ENCODE measurements at regions not wholly inside any gene's neighbourhood (a gene's known extent, or its start where the extent isn't known, plus 50 kb on each side); places are given as distances from the start of the nearest gene placed in this dataset.

- no peak for DNase-seq
These were observed 95.6 kb upstream of the MKI67 start for GRCh38 chr10:128221807-128222206.

DNA sequence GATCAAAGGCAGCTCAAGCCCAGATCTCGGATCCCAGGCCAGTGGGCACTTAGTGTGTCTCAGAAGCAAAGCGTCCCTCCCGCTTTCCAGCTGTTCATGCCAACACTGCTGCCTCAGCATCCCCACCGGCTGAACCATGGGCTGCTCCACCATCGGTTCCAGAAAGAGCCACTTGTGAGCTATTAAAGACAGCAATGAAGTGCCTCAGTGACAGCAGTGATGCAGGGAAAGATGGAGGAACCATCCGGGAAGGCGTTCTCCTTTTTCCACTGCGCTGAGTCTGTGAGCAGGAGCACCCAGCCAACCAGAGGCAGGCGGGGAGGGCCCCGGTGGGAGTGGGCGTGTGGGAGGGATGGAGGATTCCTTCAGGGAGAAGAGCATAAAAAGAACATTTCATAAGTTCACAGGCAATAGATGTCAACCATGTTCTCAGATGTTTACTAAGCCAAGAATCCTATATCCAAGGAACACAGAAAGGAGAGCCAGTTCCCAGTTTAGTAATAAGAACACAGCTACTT lies 96.2 kb upstream of the MKI67 start:
- no peak for DNase-seq

DNA sequence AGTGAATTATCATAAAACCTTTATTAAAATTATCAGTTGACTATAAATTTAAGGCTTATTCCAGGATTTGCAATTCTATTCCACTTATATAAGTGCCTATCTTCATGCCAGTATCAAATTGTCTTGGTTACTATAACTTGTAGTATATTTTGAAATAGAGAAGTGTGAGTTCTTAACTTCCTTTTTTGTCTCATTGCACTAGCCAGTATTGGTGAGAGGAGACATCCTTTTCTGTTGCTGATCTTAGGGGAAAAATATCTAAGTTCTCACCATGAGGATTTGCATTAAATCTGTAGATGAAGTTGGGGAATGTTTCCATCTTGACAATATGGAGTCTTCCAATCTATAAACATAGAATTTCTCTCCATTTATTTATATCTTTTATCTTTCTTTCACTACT lies 104.2 kb upstream of the MKI67 start:
- no peak for DNase-seq

GRCh38 chr10:128233422-128233821 lies 107.2 kb upstream of the MKI67 start:
- no peak for DNase-seq

- DNase-seq, result no peak
These were observed 111.5 kb upstream of the MKI67 start for GRCh38 chr10:128237710-128238109.

DNA sequence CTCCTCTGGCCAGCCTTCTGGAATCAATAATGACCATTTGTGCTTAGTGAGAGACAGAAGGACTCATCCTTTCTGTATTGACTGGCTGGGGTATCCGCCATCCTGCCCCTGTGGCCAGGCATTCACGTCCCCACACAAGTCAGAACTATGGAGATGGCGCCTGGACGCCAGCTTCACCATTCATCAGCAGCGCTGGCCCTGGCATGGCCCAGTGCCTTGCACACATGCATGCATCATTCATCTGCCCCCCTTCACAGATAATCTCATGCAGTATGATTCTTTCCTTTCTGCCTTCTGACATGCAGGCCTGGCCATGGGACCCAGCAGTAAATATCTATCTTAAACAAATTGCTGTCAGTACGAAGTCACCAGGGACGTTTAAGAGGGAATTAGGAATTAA lies 114.8 kb upstream of the MKI67 start:
- no peak for DNase-seq

- no peak for DNase-seq
These were observed 116.4 kb upstream of the MKI67 start for GRCh38 chr10:128242641-128243040.

DNA sequence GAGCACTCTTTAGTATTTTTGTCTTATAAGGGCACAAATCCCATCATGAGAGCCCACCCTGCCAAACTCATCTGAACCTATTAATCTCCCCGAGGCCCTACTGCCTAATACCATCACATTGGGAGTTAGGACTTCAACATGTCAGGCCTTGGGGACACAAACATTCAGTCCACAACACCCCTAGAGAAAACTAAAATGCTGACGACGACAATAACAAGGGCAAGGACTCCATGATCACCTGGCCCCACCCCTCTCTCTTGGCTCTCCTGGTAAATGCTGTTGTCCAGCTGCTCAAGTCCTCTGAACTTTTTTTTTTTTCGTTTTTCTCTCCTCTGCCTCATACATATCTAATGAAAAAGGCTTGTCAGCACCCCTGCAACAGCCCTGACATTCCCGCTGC lies 118.8 kb upstream of the MKI67 start:
- no peak for DNase-seq

DNA sequence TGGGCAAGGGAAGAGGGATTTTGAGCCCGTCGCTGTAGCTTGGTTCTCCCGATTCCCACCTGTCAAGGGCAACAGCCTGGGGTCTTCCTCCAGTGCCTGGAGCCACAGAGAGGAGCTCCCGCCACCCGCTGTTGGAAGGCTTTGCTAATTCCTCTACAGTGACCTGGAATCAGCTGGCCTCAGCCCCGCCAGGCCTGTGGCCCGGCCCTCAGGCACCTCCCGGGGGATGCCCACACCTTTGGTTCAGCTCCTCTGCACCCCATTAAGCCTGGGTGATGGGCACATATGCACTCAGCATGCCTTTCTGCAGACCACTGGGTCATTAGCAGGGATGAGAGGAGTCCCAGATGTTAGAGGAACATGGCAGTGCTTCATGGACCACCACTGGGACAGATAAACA lies 121.4 kb upstream of the MKI67 start:
- no peak for DNase-seq

GRCh38 chr10:128254476-128254875 lies 128.3 kb upstream of the MKI67 start:
- no peak for DNase-seq

DNA sequence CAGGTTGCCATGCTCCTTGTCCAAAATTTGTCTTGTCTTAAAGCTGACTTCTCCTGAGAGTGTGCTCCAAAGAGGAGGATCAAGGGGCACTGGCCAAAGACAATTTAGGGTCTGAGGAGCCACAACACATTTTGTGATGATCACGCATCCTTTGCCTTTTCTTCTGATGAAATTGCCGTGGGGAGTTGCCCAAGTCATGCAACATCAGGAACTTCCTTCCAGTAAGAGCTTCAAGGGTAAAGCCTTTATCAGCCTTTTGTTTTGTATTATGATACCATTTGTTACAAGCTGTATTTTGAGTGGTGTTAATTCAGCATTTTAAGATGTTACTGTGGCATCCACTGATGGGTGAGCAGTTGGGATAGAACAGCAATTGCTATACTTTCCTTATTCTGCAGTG lies 131.2 kb upstream of the MKI67 start:
- DNase-seq, result no peak

DNA sequence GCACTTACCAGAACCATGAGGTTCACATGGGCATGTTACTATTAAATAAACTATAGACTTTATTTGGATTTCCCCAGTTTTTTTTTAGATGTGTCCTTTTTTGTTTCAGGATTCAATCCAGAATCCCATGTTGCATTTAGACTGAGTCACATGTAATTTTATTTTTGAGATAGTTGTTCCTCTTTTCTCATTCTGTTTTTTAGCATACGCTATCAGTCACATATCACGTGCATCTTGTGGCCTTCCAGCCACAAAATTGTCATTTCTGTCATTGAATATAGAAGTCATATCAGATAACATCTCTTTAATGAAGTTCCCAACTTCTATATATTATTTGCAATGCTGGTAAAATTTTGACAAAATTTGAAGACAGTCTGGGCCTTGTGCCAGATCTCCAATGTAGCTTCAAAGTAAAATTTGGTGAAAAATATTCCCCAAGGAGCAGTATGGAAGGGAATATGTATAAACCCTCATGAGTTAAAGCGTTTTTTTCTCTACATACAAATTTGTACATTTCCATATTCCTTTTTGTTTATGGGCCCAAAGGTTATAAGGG lies 132.3 kb upstream of the MKI67 start:
- DNase-seq, result no peak

- peak; percentile 40 for DNase-seq
These were observed 137.9 kb upstream of the MKI67 start for GRCh38 chr10:128263891-128264688.

- DNase-seq, result no peak
These were observed 139.4 kb upstream of the MKI67 start for GRCh38 chr10:128265596-128265995.

DNA sequence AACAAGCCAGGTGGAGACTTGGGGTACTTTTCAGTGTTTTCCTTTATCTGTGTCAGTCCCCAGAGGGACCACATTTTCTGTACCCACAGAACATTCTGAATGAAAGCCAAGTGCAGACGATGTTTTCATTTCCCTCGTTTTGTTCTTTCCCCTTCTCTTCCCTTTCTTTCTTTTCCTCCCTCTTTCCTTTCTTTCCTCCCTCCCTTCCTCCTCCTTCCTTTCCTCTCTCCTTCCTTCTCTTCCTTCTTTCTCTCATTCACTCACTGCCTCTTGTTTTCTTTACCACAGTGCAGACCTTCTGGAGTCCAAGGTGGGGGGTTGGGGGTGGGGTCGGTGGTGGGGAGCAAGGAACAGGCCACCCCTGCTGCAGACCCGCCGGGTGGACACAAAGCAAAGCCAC lies 141.4 kb upstream of the MKI67 start:
- DNase-seq, result no peak

GRCh38 chr10:128268015-128268722 lies 141.9 kb upstream of the MKI67 start:
- peak; percentile 48 for DNase-seq

GRCh38 chr10:128274938-128275337 lies 148.7 kb upstream of the MKI67 start:
- DNase-seq, result peak; percentile 78

DNA sequence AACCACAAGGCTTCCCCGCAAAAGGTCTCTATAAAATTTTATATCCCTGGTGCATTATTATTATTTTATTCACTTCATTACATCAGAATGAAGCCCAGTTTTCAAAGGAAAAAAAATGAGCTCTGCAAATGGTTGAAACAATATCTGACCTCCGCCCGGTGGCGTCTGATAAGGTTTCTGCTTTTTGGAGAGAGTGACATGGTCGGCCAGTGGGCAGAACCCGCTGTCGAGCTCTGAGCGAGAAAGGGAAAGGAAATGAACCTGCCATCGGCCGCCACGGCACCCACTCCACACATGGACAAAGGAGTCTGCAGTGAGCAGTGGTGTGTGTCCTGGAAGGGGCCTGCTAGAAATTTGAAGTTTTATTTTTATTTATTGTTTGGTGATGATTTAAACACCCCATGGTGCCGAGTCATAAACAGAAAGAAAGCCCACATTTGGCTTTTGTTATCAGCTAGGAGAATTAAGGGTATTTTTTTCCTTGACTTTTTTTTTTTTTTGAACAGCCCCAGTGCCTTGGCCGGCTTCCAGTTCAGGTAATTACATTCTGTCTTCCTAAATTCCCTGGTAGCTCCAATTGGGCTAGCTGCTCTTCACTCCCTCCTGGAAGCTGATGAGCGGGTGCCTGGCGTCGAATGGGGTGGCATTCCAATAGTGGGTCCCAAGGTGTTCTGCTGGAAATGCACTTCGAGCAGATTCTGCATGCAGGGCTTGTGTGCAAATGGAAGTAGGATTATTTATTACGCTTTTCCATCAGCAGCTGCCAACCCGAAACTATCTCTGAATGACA lies 149.4 kb upstream of the MKI67 start:
- no peak for DNase-seq

GRCh38 chr10:128277267-128277840 lies 151.1 kb upstream of the MKI67 start:
- peak; percentile 14 for DNase-seq

DNA sequence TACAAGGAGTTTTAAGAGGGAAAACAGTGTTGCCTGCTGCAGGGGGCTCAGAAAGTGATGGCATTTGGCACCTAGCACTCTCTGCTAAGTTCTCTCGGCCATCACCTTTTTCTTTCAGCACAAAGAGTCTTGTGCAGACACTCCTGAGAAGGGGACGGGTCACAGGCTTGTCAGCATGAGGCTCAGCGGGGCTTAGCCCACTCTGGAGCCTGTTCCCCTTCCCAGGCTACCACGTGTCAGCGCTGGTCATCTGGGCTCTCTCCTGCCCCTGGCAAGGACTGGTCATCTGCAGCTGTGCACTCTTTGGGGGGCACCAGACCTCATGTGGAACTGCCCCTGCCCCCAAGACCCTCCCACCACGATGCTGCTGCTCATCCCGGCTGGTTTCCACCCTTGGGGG lies 152.1 kb upstream of the MKI67 start:
- DNase-seq, result no peak

DNA sequence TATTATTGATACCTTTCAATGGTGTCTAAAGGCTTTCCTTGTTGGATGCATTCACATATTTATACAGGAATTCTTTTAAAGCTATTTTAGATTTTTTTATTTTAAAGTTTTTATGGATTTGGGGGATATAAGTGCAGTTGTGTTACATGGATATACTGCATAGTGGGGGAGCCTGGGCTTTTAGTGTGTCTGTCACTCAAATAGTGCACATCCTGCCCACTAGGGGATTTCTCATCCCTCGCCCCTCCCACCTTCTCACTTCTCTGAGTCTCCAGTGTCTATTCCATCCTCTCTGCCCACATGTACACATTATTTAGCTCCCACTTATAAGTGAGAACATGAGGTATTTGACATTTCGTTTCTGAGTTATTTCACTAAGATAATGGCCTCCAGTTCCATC lies 154.0 kb upstream of the MKI67 start:
- DNase-seq, result no peak

- DNase-seq, result no peak
These were observed 155.1 kb upstream of the MKI67 start for GRCh38 chr10:128281343-128281742.
